Ammon's horn (tissue), 1 donor: ENCODE measurements at regions not wholly inside any gene's neighbourhood (a gene's known extent, or its start where the extent isn't known, plus 50 kb on each side); places are given as distances from the start of the nearest gene placed in this dataset.

ENCODE experiments used
- DNase-seq: peaks from one replicate; pipeline ENCODE4 v3.0.0-alpha.2; 2016; ENCODE audit warnings: low spot score

DNA sequence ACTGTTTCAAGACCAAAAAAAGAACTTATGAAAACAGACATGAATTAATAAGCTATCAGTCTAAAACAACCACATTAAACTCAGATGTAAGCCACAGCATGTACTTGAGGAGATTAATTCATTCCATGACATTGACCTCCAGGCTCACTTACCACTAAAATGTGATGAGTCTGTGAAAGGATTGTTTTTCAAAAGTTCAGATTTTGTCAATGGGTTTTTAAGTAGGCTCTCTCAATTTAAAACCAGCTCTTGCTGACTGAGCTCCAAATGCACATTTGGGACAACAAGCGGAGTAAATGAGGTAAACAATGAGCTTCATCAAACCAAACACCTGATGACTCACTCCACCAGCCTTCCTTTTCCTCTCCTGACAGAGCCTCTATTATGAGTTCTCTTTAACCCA lies 197.0 kb downstream of the SIM1 start:
- no peak for DNase-seq

DNA sequence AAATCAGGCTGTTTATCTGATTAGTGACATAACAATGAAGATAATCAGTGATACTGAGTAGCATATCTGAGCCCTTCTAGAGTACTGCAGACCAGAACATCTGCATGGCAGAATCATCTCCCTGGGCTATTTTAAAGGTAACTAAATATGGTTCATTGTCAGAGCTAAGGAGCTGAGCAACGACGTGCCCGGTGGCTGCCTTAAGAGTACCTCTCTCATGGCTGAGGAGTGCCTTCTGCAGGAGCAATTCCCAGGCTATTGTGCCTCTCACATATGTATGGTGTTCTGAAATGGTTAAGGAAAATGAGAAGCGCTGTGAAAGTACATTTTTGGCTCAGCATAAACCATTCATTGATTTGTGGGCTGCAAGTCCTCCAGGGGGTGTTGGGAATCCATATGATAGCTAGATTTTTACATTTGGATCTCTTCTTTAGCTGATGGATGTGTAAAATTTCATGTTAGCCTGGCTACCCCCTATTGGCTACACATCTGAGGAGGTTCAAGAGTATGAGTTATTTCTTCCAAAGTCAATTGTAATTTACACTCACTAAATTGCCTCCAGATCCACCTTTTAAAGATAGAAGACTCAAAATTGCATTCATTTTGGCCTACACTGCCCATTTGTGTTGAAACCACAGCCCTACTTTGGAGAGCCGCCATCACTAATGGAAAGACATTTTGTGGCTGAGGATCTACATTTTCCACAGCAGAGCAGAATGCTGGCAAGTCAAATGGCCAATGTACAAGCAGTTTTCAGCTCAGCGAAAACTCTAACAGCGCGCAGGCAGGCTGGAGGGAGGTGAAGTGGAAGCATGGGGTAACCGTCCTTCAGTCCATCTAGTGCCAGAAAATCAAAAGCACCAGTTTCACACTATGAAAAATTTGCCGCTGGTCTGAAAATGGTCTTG lies 198.0 kb downstream of the SIM1 start:
- DNase-seq, result no peak

DNA sequence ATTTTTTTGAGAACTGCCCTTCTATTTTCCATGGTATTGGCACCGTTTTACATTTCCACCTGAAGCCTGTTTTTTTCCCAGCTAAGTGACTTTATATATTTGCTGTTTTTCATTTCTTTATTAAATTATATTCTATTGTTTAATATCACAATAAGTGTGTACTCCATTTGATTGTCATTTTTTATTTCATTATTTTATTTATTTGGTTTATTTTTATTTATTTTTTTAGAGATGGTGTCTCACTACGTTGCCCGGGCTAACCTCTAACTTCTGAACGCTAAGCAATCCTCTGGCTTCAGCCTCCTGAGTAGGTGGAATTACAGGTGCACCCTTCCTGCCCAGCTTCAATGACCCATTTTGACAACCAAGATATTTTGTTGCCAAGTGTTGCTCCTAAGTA lies 202.6 kb downstream of the SIM1 start:
- no peak for DNase-seq

DNA sequence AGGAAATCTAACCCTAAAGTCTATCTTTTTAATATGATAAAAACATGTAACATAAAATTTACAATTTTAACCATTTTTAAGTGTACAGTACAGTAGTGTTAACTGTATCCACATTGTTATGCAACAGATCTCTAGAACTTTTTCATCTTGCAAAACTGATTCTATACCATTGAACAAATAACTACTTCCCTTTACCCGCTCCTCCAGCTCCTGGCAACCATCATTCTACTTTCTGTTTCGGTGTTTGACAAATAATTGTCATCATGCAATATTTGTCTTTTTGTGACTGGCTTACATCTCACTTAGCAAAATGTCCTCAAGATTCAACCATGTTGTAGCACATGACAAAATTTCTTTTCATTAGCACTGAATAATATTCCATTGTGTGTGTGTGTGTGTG lies 203.2 kb downstream of the SIM1 start:
- DNase-seq, result no peak

DNA sequence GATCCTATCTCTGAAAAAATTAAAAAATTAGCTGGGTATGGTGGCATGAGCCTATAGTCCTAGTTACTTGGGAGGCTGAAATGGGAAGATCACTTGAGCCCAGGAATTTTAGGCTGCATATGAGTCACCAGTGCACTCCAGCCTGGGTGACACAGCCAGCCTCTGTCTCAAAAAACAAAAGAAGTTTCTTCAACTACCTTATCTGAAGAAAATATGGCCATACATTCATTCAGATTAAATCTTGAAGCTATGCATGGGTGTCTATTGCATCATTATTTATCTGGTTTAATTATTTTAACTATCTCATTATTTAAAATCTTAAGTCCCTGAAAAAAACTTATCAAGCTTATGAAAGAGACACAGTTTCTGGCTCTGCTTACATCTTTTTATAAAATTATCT lies 204.1 kb downstream of the SIM1 start:
- DNase-seq, result no peak

DNA sequence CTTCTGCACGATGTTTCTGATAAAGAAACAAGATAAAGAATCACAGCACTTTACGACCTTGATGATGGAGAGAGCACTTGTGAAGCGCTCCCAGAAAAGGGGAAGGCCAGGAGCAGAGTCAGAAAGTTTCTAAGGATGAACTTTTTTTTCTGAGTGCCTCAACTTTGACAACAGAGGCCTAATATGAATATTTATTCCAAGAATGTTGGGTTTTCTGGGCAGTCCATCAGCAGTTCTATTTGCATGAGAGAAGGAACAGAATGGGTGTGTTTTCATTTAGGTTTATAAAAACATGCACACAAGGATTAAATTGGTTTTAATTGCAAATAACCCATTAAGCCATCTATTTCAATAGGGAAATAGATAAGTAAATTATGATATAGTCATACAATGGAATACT lies 204.9 kb downstream of the SIM1 start:
- no peak for DNase-seq

DNA sequence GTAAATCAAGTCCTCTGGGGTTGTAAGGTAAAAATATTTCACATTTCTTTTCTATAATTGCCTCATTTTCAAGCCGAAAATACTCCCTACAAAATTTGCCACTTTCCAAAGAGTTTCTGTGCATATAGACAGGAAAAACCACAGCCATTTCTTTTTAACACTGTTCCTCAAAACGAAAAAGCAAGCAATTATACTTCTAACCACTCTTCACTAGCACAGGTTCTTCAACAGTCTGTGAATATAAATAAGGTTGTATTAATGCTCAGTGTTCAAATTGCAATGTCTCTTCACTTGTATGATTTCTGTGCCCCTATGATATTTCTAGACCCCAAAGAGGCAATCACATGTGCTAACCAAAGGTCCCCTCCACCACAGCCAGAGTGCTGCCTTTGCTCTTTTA lies 206.0 kb downstream of the SIM1 start:
- no peak for DNase-seq

DNA sequence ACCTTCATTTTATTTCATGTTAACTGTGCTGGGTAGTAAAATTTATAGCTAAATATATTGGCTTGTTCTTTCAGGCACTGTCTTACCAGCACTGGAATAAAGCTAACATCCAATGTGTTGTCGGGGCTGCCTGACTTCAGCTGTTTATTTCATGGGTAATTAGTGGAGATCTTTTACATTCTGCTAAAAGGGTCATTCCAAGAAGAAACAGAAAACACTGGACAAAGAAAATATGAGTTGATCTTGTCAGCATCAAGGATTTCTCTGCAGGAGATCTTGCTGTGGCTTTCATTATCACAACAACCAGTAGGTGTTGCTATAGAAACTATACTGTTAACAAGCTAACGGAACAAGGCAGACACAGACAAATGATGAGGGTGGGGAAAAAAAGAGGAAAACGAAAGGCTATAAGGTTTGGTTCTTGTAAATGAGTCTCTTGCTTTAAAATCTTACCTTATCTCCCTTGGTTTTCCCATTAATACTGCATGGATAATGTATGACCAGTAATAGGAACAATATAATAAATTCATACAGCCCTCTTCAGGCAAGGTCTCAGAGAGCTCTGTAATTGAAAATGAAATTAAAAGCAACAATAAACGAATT lies 206.8 kb downstream of the SIM1 start:
- no peak for DNase-seq

DNA sequence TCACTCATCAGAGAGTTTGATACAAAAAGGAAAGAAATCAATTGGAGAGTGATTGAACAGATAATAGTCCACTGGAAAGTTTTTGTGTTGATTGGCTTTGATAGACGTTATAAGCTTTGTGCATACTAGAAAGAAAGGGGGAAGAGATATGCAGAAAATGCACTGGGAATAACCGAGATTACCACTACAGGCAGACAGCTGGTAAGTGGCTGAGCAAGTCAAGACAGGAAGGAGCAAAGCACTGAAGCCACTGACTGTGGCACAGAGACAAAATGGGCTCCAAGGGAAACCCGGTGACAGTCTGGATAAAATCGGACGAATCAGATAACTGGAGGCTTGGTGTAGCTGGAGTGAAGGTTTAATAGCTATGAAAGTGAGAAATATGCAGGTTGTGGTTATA lies 209.0 kb downstream of the SIM1 start:
- DNase-seq, result no peak

DNA sequence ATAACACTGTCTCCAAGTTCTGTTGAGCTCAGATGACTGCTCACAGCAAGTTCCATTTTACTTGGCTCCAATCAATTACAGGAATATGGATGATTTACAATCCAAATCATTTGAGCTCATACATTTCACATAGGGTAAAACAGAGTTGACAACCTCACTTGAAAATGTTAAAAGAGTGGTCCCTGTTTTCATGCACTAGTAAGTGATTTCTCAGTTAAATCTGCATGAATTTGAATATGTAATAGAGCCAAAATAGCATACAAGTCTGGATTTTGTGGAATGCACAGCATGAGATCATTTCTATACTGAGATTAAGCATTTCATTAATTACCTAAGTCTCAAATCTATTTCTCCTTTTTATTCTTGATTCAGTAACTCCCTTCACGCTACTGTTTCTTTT lies 217.6 kb downstream of the SIM1 start:
- DNase-seq, result no peak

DNA sequence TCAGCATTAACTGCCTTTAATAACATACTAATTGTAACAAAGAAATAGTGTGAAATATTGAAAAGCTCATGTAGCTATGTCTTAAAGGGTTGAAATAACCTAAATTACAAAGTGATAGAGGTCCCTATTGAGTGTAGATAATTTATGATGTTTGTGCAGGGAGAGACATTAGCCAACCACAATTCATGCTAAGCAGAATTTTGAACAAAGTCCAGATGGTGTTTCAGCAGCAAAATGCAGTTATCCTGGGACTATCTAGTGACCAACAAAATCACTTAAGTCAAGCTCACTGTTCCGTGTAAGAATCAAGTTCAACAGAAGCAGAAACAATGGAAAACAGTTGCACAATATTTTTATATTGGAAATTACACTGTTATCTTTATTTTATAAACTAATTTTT lies 218.5 kb downstream of the SIM1 start:
- DNase-seq, result no peak

DNA sequence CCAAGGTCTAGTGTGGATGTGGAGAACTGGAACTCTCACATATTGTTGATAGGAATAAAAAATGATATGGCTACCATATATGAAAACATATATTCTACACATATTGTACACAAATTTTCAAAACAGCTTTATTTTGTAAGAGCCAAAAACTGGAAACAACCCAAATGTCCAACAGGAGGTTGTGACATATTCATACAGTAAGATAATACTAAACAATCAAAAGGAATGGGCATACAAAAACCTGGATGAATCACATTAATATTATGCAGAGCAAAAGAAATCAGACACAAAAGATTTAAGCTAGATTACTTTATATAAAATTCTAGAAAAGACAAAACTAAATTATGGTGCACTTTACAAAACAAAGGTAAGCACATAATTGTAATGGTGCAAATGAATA lies 223.9 kb downstream of the SIM1 start:
- no peak for DNase-seq

DNA sequence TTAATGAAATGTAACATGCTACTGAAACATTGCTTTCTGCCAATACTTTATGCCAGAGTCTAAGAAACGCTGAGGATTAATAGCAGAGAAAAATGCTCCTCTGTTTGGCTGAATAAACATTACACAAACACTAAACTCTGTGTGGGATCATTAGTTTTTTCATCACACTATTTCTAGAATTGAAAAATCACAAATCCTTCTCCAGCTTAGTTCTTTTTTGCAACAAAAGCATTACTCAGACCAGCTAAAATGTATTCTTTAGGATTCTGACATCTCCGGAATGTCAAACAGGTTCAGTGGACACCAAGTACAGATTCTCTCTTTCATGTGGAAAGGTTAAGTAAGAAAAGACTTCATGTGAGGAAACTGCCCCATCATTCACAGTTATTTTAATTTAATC lies 226.9 kb downstream of the SIM1 start:
- no peak for DNase-seq

DNA sequence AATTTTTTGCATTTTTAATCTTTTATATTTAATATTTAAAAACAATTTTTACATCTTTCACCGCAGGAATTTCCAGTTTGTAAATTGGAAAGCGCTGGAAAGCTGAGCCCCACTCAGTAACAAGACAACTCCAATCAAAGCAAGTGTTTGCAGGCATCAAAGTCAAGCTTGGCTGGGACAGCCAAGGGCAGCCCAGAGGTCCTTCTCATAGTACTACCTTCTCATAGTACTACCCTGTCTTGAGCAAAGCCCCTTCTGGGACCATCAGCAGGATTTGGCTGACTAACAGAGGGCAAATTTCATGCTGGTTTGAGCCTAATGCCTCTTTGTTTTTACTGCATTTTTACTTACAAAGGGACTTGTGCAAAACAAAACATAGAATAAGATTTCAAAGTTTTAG lies 228.3 kb downstream of the SIM1 start:
- DNase-seq, result no peak

DNA sequence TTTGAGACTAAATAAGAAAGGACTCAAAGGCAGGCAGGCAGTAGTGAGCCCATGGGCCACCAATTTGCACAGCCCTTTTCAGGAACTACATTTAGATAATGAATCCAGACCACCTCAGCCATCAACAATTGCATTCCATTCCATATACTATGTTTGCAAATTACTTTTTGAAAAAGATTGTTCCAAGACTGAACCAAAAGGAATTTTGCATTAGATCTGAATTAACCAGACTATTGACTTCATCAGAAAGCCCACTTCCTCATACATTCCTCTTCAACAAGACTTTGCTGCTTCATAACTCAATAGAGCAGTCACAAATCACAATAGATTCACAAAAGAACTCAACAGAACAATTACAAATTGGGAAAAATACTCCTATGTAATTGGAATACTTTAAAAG lies 229.1 kb downstream of the SIM1 start:
- no peak for DNase-seq

DNA sequence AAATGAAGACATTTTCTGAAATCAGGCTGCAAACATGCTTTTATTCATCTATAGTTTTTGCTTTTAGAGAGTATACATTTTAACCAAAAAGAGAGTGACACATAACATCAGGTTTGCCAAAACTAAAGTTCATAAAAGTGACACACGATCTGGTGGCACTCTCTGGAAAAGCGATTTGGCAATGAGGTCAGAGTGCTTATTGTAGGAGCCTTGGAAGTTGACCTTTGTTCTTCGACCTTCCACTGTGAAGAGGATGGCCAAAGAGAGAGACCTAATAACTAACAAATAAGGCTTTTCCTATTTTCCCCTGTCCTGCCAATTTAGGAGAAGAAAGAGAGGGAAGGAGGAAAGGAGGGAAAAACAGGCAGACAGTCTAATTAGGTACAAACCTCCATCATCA lies 230.1 kb downstream of the SIM1 start:
- no peak for DNase-seq

DNA sequence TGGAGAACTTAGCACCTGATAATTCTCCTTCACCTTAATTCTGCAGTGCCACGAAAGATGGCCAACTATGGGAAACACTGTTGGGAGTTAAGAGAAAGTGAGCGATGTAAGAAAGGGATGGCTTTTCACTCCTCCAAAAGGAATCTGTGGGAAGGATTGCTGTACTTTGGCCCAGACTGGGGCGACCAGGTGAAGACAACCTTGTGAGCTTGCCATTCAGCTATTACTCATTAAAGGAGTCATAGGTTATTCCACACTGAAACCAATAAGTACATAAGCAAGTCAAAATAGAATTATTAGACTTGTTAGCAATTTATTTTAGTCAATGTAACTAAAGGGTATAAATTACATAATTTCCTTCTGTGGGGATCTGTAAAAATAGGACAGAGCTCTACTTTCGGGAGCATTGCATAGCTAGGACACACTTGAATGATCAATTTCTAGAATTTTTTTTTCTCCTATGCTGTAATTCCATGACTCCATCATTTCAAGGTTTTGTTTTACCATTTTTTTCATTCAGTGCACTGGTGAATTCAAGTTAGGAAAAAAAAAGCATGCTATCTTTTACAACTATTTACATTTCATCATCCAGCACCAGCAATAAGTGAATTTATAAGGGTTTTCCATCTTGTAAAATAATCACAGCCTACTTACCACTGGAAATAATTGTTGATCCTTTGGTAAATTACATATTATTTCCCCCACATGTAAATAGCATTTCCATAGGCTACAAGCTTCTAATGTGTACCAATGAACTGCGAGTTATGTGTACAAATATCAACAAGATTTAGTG lies 231.7 kb downstream of the SIM1 start:
- no peak for DNase-seq

DNA sequence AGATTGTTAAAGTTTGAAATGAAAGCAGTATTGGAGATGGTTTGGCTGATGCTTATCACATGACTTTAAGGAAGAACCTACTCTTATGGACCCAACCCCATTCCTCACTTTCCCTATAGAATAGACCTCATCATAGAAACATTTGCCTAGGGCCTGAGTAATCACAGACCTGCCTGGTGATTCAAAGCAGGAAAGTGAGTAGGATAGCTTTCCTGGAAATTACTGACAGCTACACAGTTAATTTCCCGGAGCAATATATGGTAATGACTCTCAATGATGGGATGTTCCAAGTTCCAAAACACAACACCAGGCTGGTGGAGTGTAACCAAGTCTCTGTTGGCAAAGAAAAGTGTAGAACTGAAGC lies 233.8 kb downstream of the SIM1 start:
- no peak for DNase-seq

DNA sequence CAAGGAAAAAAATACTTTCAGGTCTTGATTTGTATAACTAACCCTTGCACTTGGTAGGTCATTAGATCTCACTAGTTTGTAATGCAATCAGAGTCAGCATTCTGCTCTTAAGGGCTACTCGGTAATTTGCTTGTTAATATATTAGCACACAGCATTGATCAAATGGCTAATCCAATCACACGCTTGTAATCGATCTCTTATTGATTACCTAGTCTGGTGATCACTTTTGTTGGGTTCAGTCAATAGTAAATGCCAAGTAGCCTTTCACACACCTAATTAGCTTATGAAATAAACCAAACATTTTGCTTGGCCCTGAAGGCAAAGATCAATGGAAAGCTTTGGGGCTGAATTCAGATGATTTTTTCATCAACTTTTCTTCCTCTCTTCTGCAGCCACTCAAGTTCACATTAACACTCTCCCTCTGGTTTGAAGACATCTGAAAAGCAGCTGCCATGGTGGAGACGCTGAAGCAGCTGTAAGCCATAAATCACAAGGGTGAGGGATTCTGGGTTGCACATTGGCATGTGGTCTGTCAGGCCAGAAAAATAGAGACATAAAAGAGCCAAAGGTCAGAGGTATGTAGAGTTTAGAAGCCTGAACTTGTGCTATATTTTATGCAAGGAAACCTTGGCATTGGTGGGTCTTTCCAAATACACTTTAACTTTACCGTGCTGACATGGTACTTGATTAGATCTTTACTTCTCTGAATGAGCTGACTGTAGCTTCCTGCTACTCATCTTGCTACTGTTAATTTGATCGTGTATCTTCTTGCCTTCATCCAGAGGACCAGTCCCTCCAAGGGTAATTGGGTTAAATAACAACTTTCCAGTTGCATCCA lies 234.4 kb downstream of the SIM1 start:
- DNase-seq, result no peak

DNA sequence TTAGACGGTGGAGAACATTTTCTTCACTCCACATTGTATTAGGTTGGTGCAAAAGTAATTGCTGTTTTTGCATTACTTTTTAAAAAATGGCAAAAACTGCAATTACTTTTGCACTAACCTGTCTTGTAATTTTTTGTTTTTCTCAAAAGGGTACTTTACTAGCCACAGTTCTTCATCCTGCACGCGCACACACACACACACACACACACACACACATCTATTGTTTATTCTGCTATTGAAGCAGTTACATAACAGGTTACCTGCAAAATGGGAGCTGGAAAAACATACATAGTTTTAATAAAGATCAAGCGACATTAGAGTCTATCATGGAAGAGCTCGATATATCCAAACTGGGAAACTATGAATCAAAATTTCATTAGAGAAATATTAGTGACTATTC lies 235.2 kb downstream of the SIM1 start:
- no peak for DNase-seq

DNA sequence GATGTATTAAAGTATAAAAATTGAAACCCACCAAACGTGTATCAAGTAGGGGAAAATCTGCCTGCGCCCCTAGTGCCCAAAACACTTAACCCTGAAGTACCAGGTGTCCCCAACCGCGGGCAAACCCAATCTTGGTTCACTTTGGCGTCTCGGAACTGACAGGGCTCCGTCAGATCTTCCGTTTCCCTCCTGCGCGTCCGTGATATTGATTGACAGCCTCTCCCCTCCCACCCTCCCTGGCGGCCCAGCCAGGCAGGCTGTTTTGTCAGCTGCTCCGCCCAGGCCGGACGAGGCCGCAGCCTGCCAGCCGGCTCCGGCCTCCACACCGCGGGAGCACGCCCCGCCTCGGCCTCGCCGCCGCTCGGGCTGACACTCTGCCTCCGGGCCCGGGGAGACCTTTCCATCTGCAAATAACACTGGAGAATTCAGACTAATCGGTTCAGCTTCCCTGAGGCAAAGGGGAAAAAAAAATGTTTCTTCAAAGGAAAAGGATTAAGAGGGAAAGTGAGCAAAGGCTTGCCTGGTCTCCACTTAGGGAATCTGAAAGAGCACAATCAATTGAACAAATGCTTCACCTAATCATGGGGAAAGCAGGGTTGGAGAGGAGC lies 234.9 kb upstream of the MCHR2 start:
- peak; percentile 57 for DNase-seq

DNA sequence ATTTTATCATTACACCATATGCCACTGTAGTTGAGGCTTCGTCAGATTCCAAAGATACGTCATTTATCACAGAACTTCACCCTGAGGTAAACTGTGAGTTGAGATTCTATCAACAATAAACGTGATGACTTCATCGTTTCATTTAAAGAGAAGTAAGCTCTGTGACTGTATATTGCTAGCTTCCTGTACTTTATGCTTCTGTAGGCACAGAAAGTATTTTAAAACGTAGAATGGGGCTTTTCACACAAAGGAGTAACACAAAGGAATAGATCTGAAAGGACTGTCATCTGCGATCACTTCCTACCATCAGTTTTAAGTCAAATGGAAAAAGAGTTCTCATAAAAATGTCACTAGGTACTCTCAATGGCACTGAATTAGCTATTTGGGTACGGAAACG lies 234.4 kb upstream of the MCHR2 start:
- no peak for DNase-seq
